ENCODE measurements at regions not wholly inside any gene's neighbourhood (a gene's known extent, or its start where the extent isn't known, plus 50 kb on each side); places are given as distances from the start of the nearest gene placed in this dataset.

DNA sequence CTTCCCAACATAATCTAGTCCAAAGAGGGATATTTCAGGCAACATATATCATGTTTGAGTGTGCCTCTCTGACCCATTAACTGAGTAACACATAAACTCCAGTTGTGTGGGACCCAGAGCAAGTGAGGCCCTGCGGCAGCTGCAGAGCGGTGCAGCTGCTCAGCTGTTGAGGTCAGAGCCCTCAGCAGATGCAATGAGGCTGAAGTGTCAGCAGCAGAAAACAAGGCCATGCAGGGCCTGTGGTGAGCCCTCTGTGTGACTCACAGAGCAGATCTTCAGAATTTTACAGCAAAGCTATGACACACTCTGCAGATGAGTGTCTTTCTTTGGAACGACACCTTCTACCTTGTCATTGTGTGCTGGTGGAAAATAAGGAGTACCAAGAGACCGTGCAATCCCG lies 168.5 kb downstream of the CBLN2 start:
- no peak for DNase-seq (ENCODE audit: low read depth)
- TF ChIP-seq, protein P1, sequence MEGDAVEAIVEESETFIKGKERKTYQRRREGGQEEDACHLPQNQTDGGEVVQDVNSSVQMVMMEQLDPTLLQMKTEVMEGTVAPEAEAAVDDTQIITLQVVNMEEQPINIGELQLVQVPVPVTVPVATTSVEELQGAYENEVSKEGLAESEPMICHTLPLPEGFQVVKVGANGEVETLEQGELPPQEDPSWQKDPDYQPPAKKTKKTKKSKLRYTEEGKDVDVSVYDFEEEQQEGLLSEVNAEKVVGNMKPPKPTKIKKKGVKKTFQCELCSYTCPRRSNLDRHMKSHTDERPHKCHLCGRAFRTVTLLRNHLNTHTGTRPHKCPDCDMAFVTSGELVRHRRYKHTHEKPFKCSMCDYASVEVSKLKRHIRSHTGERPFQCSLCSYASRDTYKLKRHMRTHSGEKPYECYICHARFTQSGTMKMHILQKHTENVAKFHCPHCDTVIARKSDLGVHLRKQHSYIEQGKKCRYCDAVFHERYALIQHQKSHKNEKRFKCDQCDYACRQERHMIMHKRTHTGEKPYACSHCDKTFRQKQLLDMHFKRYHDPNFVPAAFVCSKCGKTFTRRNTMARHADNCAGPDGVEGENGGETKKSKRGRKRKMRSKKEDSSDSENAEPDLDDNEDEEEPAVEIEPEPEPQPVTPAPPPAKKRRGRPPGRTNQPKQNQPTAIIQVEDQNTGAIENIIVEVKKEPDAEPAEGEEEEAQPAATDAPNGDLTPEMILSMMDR (IDR thresholded peaks at IDR 0.05; ENCODE audit: low read length, missing control alignments): no peak
- H3K4me3 ChIP-seq (replicated peaks; ENCODE audit: low read depth, low read length): no peak overlapping the region

DNA sequence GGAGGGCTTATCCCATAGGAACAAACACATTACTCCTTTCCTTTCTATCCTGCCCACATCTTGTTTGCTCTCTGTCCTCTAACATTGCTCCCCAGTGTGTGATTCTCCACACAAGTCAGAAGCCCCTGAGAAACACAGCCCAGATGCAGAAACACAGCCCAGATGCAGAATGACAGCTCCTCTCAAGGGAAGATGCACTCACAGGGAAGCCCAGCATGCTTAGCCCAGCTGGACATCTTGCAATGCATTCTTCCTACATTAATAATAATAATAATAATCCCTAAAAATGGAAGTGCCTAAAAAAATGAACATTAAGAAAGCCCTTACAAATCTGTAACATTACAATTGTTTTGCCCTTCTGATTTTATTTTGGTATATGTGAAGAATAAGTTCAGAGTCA lies 172.1 kb downstream of the CBLN2 start:
- H3K4me3 ChIP-seq (replicated peaks; ENCODE audit: low read depth, low read length): no peak overlapping the region
- no peak for DNase-seq (ENCODE audit: low read depth)
- TF ChIP-seq, protein P1 (IDR thresholded peaks at IDR 0.05; ENCODE audit: low read length, missing control alignments): no peak

DNA sequence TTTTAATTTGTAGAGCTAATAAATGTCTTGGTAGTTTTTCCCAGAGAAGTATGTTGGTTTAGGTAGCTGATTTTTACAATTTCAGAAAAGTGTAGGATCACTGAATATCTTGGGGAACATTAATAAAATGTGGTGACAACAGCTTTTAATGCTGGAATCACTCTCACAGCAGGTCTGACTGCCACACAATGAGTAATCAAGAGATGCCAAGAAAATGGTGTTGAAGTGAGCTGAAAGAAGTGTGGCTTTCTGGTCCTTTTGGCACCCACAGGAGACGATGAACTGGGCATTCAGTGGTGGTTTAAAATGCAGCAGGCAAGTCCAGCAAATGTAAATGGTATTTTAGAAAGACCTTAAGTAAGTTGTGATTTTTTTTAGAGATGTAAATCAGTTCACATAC lies 175.8 kb downstream of the CBLN2 start:
- TF ChIP-seq, protein P1 (IDR thresholded peaks at IDR 0.05; ENCODE audit: low read length, missing control alignments): no peak
- H3K4me3 ChIP-seq (replicated peaks; ENCODE audit: low read depth, low read length): no peak overlapping the region
- DNase-seq (ENCODE audit: low read depth): no peak

DNA sequence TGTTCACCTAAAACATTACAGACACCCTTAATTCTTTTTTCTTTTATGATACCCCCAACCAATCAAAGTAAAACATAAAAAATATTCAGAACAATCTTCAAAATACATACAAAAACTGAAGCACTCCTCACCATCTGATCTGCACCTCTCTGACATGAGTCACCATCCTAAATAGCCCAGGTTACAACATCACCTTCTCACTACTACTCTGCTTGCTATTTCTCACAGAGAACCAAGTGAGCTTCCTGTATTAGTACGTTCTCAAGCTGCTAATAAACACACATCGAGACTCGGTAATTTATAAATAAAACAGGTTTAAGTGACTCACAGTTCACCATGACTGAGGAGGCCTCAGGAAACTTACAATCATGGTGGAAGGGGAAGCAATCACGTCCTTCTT lies 183.5 kb downstream of the CBLN2 start:
- DNase-seq (ENCODE audit: low read depth): no peak
- no peak overlapping the region for H3K4me3 ChIP-seq (replicated peaks; ENCODE audit: low read depth, low read length)
- TF ChIP-seq, protein P1 (IDR thresholded peaks at IDR 0.05; ENCODE audit: low read length, missing control alignments): no peak

DNA sequence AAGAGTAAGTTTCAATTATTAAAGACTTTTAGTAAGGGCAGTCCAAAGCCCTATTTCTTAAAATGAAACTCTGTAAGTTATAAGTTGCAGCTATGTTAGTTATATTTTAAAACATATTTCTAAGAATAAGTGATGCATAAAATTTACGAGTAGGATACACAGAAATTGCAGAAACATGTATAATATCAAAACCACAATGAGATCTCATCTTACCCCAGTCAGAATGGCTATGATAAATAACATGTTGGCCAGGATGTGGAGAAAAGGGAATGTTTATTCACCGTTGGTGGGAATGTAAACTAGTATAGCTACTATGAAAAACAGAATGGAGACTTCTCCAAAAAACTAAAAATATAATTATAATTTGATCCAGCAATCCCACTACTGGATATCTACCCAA lies 201.2 kb downstream of the CBLN2 start:
- TF ChIP-seq, protein P1 (IDR thresholded peaks at IDR 0.05; ENCODE audit: low read length, missing control alignments): no peak
- DNase-seq (ENCODE audit: low read depth): no peak
- H3K4me3 ChIP-seq (replicated peaks; ENCODE audit: low read depth, low read length): no peak overlapping the region

DNA sequence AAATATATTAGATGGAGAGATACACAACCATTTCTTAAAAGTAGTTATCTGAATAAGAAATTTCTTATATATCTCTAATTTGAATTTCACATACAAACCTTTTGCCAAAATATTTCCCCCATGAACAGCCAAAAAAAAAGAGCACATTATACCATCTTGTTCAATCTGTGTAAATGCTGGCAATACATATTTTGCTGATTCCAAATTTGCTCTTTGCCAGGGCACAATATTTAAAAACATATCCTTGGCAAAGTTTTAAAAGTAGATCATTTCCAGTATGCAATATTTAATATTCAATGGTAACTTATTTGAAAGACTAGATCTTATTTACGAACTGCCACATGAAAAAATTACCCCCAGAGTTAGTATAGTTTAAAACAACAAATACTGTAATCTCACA lies 204.2 kb downstream of the CBLN2 start:
- DNase-seq (ENCODE audit: low read depth): no peak
- H3K4me3 ChIP-seq (replicated peaks; ENCODE audit: low read depth, low read length): no peak overlapping the region
- TF ChIP-seq, protein P1 (IDR thresholded peaks at IDR 0.05; ENCODE audit: low read length, missing control alignments): no peak

DNA sequence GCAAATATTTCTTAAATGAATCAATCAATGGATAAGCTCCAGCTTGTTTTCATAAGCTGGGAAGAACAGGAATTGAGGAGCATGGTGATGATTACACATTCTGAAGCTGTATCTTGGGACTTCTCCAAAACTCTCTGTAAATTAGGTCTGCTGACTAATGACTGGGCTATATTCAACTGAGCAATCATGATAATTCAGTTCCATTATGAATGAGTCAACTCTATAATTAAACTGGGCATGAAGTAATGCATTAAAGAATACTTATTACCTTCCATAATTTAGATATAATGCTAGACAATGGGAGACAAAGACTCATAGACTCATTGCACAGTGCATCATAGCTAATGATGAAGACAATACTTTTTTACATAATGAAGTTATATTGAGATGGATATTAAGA lies 207.4 kb downstream of the CBLN2 start:
- DNase-seq (ENCODE audit: low read depth): no peak
- H3K4me3 ChIP-seq (replicated peaks; ENCODE audit: low read depth, low read length): no peak overlapping the region
- TF ChIP-seq, protein P1 (IDR thresholded peaks at IDR 0.05; ENCODE audit: low read length, missing control alignments): no peak
